H9 (cell line): ENCODE measurements at regions not wholly inside any gene's neighbourhood (a gene's known extent, or its start where the extent isn't known, plus 50 kb on each side); places are given as distances from the start of the nearest gene placed in this dataset.

Source experiments
- DNase-seq: peaks from one replicate; pipeline ENCODE4 v3.0.0-alpha.2; 2017
- H2AFZ ChIP-seq: one replicate; pipeline ENCODE4 v1.6.1; 2013; ENCODE audit warnings: mild to moderate bottlenecking, low read length, control low read depth, moderate library complexity
- H2AK5ac ChIP-seq: 2 replicates; pipeline ENCODE4 v1.6.1; 2013; ENCODE audit warnings: low read length, control low read depth, mixed read lengths; ENCODE audit not compliant: insufficient read length
- H2BK120ac ChIP-seq: one replicate; pipeline ENCODE4 v1.6.1; 2013; ENCODE audit warnings: low read depth, mild to moderate bottlenecking, low read length, control low read depth, inconsistent platforms; ENCODE audit not compliant: poor library complexity, severe bottlenecking
- H2BK12ac ChIP-seq: 2 replicates; pipeline ENCODE4 v1.6.1; 2013; ENCODE audit warnings: low read length, control low read depth, mixed read lengths, low read depth; ENCODE audit not compliant: insufficient read length
- H2BK15ac ChIP-seq: 2 replicates; pipeline ENCODE4 v1.6.1; 2013; ENCODE audit warnings: low read depth, low read length, control low read depth
- H2BK20ac ChIP-seq: one replicate; pipeline ENCODE4 v1.6.1; 2013; ENCODE audit warnings: low read depth, mild to moderate bottlenecking, low read length, control low read depth, inconsistent platforms; ENCODE audit not compliant: poor library complexity, severe bottlenecking
- H2BK5ac ChIP-seq: 2 replicates; pipeline ENCODE4 v1.6.1; 2013; ENCODE audit warnings: low read length, control low read depth, mixed read lengths; ENCODE audit not compliant: insufficient read length
- H3K14ac ChIP-seq: 2 replicates; pipeline ENCODE4 v1.6.1; 2013; ENCODE audit warnings: low read length, control low read depth; ENCODE audit not compliant: insufficient read depth
- H3K18ac ChIP-seq: 2 replicates; pipeline ENCODE4 v1.6.1; 2013; ENCODE audit warnings: low read depth, mild to moderate bottlenecking, mixed read lengths, low read length, control low read depth; ENCODE audit not compliant: insufficient read length
- H3K23ac ChIP-seq: 2 replicates; pipeline ENCODE4 v1.6.1; 2013; ENCODE audit warnings: low read length, control low read depth, mixed read lengths, low read depth; ENCODE audit not compliant: insufficient read length
- H3K23me2 ChIP-seq: 2 replicates; pipeline ENCODE4 v1.6.1; 2013; ENCODE audit warnings: low read depth, mild to moderate bottlenecking, mixed read lengths, low read length, control low read depth; ENCODE audit not compliant: insufficient read length, poor library complexity, severe bottlenecking
- H3K27ac ChIP-seq: 2 replicates; pipeline ENCODE4 v1.5.1; 2013; ENCODE audit warnings: low read length, control low read depth, mixed read lengths, low read depth; ENCODE audit not compliant: insufficient read length
- H3K27me3 ChIP-seq: 2 replicates; pipeline ENCODE4 v1.6.1; 2013; ENCODE audit warnings: low read length, control low read depth, inconsistent platforms; ENCODE audit not compliant: insufficient read depth
- H3K4ac ChIP-seq: 2 replicates; pipeline ENCODE4 v1.6.1; 2013; ENCODE audit warnings: low read depth, mild to moderate bottlenecking, control low read depth, inconsistent platforms, low read length, moderate library complexity
- H3K4me1 ChIP-seq: 2 replicates; pipeline ENCODE4 v1.6.1; 2013; ENCODE audit warnings: low read length, control low read depth, inconsistent platforms; ENCODE audit not compliant: insufficient read depth
- H3K4me2 ChIP-seq: 2 replicates; pipeline ENCODE4 v1.6.1; 2013; ENCODE audit warnings: low read length, control low read depth, mixed read lengths; ENCODE audit not compliant: insufficient read length, insufficient read depth
- H3K56ac ChIP-seq: 2 replicates; pipeline ENCODE4 v1.6.1; 2013; ENCODE audit warnings: low read depth, mild to moderate bottlenecking, mixed read lengths, low read length, control low read depth; ENCODE audit not compliant: insufficient read length
- H3K79me1 ChIP-seq: 2 replicates; pipeline ENCODE4 v1.6.1; 2013; ENCODE audit warnings: low read depth, mild to moderate bottlenecking, moderate library complexity, low read length, control low read depth, inconsistent platforms; ENCODE audit not compliant: insufficient read depth, poor library complexity, severe bottlenecking
- H3K79me2 ChIP-seq: 2 replicates; pipeline ENCODE4 v1.6.1; 2013; ENCODE audit warnings: low read length, control low read depth, inconsistent platforms; ENCODE audit not compliant: insufficient read depth
- H3K9ac ChIP-seq: 2 replicates; pipeline ENCODE4 v1.6.1; 2013; ENCODE audit warnings: low read length, control low read depth, mixed read lengths; ENCODE audit not compliant: insufficient read length; ENCODE audit errors: extremely low read depth
- H3K9me3 ChIP-seq: one replicate; pipeline ENCODE4 v1.6.1; 2013; ENCODE audit warnings: low read depth, low read length, inconsistent platforms; ENCODE audit not compliant: control insufficient read depth
- H3T11ph ChIP-seq: one replicate; pipeline ENCODE4 v1.6.1; 2013; ENCODE audit warnings: mild to moderate bottlenecking, low read length, control low read depth, inconsistent platforms
- H4K20me1 ChIP-seq: one replicate; pipeline ENCODE4 v1.6.1; 2013; ENCODE audit not compliant: control insufficient read depth, insufficient read length, insufficient read depth
- H4K5ac ChIP-seq: 2 replicates; pipeline ENCODE4 v1.6.1; 2013; ENCODE audit warnings: low read depth, mild to moderate bottlenecking, mixed read lengths, low read length, control low read depth; ENCODE audit not compliant: insufficient read length
- H4K8ac ChIP-seq: replicated peaks from 2 replicates; pipeline ENCODE4 v1.6.1; 2013; ENCODE audit warnings: low read length, control low read depth, mixed read lengths, low read depth; ENCODE audit not compliant: insufficient read length
- H4K91ac ChIP-seq: 2 replicates; pipeline ENCODE4 v1.6.1; 2013; ENCODE audit warnings: low read depth, mild to moderate bottlenecking, moderate library complexity, mixed read lengths, low read length, control low read depth; ENCODE audit not compliant: insufficient read length
- H3K27ac Mint-ChIP-seq, 3 experiments: 2 replicates in 2 of 3; 3 replicates in 1 of 3; pipeline ENCODE4 v1.8.0; 2020 to 2021; ENCODE audit warnings: mixed read lengths in 3 of 3, mild to moderate bottlenecking in 1 of 3, moderate library complexity in 1 of 3
- H3K27me3 Mint-ChIP-seq: 2 replicates; pipeline ENCODE4 v1.8.0; 2021; ENCODE audit warnings: low read depth, mild to moderate bottlenecking, moderate library complexity, mixed read lengths
- H3K36me3 Mint-ChIP-seq, 3 experiments: 2 replicates in 2 of 3; 3 replicates in 1 of 3; pipeline ENCODE4 v1.8.0; 2020 to 2021; ENCODE audit warnings: low read depth in 3 of 3, mixed read lengths in 3 of 3; ENCODE audit not compliant: insufficient read depth in 1 of 3
- H3K4me1 Mint-ChIP-seq, 2 experiments: 2 replicates each; pipeline ENCODE4 v1.8.0; 2020; ENCODE audit warnings: mixed read lengths in 2 of 2
- H3K4me3 Mint-ChIP-seq, 2 experiments: 2 replicates in 1 of 2; 3 replicates in 1 of 2; pipeline ENCODE4 v1.8.0; 2020 to 2021; ENCODE audit warnings: mild to moderate bottlenecking in 2 of 2, mixed read lengths in 2 of 2, moderate library complexity in 1 of 2
- H3K9me3 Mint-ChIP-seq, 2 experiments: 2 replicates in 1 of 2; 3 replicates in 1 of 2; pipeline ENCODE4 v1.8.0; 2020; ENCODE audit warnings: mild to moderate bottlenecking in 2 of 2, mixed read lengths in 2 of 2, moderate library complexity in 1 of 2
- CTCF ChIP-seq: fragments of 200-600 bp; sonication (generic); conservative IDR thresholded peaks from 3 replicates; pipeline ENCODE4 v1.8.0; 2021; ENCODE audit warnings: antibody characterized with exemption, mild to moderate bottlenecking
- WGBS: extraction: QIAGEN DNeasy Blood & Tissue Kit; methylation state at CpG from one replicate; pipeline ENCODE4 v1.1.7; 2013; ENCODE audit warnings: missing lambda C conversion rate, low lambda C conversion rate, mixed read lengths; ENCODE audit not compliant: insufficient read length; ENCODE audit errors: extremely low coverage; 5-methylcytosine and 5-hydroxymethylcytosine counted together

- WGBS = no CpG with 5 or more reads among the region's 1 CpG
- Histone ChIP-seq H2BK20ac (no peak overlapping the region), H3K79me1 (no peaks in the 10 kb centered on the region), H3K23me2 (no peaks in the 10 kb centered on the region), H3K4me2 (no peak overlapping the region), H3K14ac (no peak overlapping the region), H3K9me3 (no peaks in the 10 kb centered on the region), H3K56ac (no peak overlapping the region), H2BK120ac (no peak overlapping the region), H2BK15ac (no peak overlapping the region), H2AFZ (no peak overlapping the region), H3K9ac (no peak overlapping the region), H3K23ac (no peak overlapping the region), H2AK5ac (no peak overlapping the region), H4K8ac (no peak overlapping the region), H4K5ac (no peak overlapping the region), H3K4me1 (no peaks in the 10 kb centered on the region), H3T11ph (no peak overlapping the region), H4K20me1 (no peaks in the 10 kb centered on the region), H3K79me2 (no peaks in the 10 kb centered on the region), H3K4ac (no peak overlapping the region), H4K91ac (no peak overlapping the region), H3K27me3 (no peaks in the 10 kb centered on the region), H3K18ac (no peak overlapping the region), H2BK12ac (no peak overlapping the region), H3K27ac (no peak overlapping the region), H2BK5ac (no peak overlapping the region)
- no peaks in the 10 kb centered on the region for H3K27me3 Mint-ChIP-seq
- no peak for TF ChIP-seq CTCF
- peaks cover 3 to 6% of the 10 kb centered on the region in 2 experiments; a peak in 2 of 4 replicates for H3K4me1 Mint-ChIP-seq
- H3K36me3 Mint-ChIP-seq = no peaks in the 10 kb centered on the region
- no peaks in the 10 kb centered on the region for H3K9me3 Mint-ChIP-seq
- DNase-seq = no peak
- H3K27ac Mint-ChIP-seq = no peak overlapping the region
- H3K4me3 Mint-ChIP-seq = no peak overlapping the region
Measured at GRCh38 chr21:23308741-23309140, 2298.5 kb downstream of the MRPL39 start.
